ENCODE measurements at regions not wholly inside any gene's neighbourhood (a gene's known extent, or its start where the extent isn't known, plus 50 kb on each side); places are given as distances from the start of the nearest gene placed in this dataset.
A peak's percentile ranks its signal among the peaks of the same experiment; 100 is the strongest.
"Not testable (repeated sequence)": the region's sequence is repeated elsewhere in the genome, so short reads cannot be mapped to it uniquely, and the experiment has no call there.

- no peak for DNase-seq (ENCODE audit: low read depth, low spot score)
Measured at GRCh38 chr7:149682038-149682437, 91.3 kb downstream of the ZNF467 start.

- DNase-seq (ENCODE audit: low read depth, low spot score) = no peak
Measured at GRCh38 chr7:149681274-149681673, 92.1 kb downstream of the ZNF467 start.

- no peak for DNase-seq (ENCODE audit: low read depth, low spot score)
Measured at GRCh38 chr7:149680331-149681025, 92.9 kb downstream of the ZNF467 start.

GRCh38 chr7:149674728-149675385 lies 98.5 kb downstream of the ZNF467 start:
- not testable (repeated sequence) for DNase-seq (ENCODE audit: low read depth, low spot score)

- no peak for DNase-seq (ENCODE audit: low read depth, low spot score)
Measured at GRCh38 chr7:149673006-149673405, 100.4 kb downstream of the ZNF467 start.

GRCh38 chr7:149670288-149670687 lies 103.1 kb downstream of the ZNF467 start:
- no peak for DNase-seq (ENCODE audit: low read depth, low spot score)

GRCh38 chr7:149669121-149669818 lies 104.1 kb downstream of the ZNF467 start:
- DNase-seq (ENCODE audit: low read depth, low spot score) = no peak

- DNase-seq (ENCODE audit: low read depth, low spot score) = no peak
Measured at GRCh38 chr7:149666360-149666945, 106.9 kb downstream of the ZNF467 start.

- DNase-seq (ENCODE audit: low read depth, low spot score) = not testable (repeated sequence)
Measured at GRCh38 chr7:149665618-149666017, 107.8 kb downstream of the ZNF467 start.

- no peak for DNase-seq (ENCODE audit: low read depth, low spot score)
Measured at GRCh38 chr7:149664666-149665065, 108.7 kb downstream of the ZNF467 start.

- no peak for DNase-seq (ENCODE audit: low read depth, low spot score)
Measured at GRCh38 chr7:149664176-149664575, 109.2 kb downstream of the ZNF467 start.

GRCh38 chr7:149662591-149663095 lies 110.7 kb downstream of the ZNF467 start:
- DNase-seq (ENCODE audit: low read depth, low spot score) = peak; percentile 75

- no peak for DNase-seq (ENCODE audit: low read depth, low spot score)
Measured at GRCh38 chr7:149655784-149656183, 117.6 kb downstream of the ZNF467 start.

- no peak for DNase-seq (ENCODE audit: low read depth, low spot score)
Measured at GRCh38 chr7:149654588-149654987, 118.8 kb downstream of the ZNF467 start.

GRCh38 chr7:149650190-149650589 lies 123.2 kb downstream of the ZNF467 start:
- not testable (repeated sequence) for DNase-seq (ENCODE audit: low read depth, low spot score)

GRCh38 chr7:149644754-149645153 lies 128.6 kb downstream of the ZNF467 start:
- DNase-seq (ENCODE audit: low read depth, low spot score) = no peak

- DNase-seq (ENCODE audit: low read depth, low spot score) = no peak
Measured at GRCh38 chr7:149642589-149642988, 130.8 kb downstream of the ZNF467 start.

GRCh38 chr7:149638566-149639320 lies 134.6 kb downstream of the ZNF467 start:
- no peak for DNase-seq (ENCODE audit: low read depth, low spot score)

- DNase-seq (ENCODE audit: low read depth, low spot score) = no peak
Measured at GRCh38 chr7:149637911-149638565, 135.3 kb downstream of the ZNF467 start.

- peak; percentile 86 for DNase-seq (ENCODE audit: low read depth, low spot score)
Measured at GRCh38 chr7:149635561-149636329, 137.6 kb downstream of the ZNF467 start.

Data from iPS DF 19.7 (cell line).